Mesendoderm (in vitro differentiated cells): ENCODE measurements at regions not wholly inside any gene's neighbourhood (a gene's known extent, or its start where the extent isn't known, plus 50 kb on each side); places are given as distances from the start of the nearest gene placed in this dataset.

Experiments
- DNase-seq: peaks from one replicate; pipeline ENCODE4 v3.0.0; 2013
- H2AK5ac ChIP-seq: 2 replicates; pipeline ENCODE4 v1.6.1; 2013; ENCODE audit warnings: low read length, inconsistent platforms
- H2BK120ac ChIP-seq: 2 replicates; pipeline ENCODE4 v1.6.1; 2013; ENCODE audit warnings: low read depth, mild to moderate bottlenecking, low read length, moderate library complexity, mixed read lengths
- H2BK15ac ChIP-seq: replicated peaks from 2 replicates; pipeline ENCODE4 v1.6.1; 2013; ENCODE audit warnings: low read depth, mild to moderate bottlenecking, moderate library complexity
- H2BK5ac ChIP-seq: 2 replicates; pipeline ENCODE4 v1.6.1; 2013; ENCODE audit warnings: low read length, inconsistent platforms
- H3K18ac ChIP-seq: 2 replicates; pipeline ENCODE4 v1.6.1; 2013; ENCODE audit warnings: mild to moderate bottlenecking, low read length, mixed read lengths
- H3K23ac ChIP-seq: one replicate; pipeline ENCODE4 v1.6.1; 2013; ENCODE audit warnings: low read length
- H3K27ac ChIP-seq: 2 replicates; pipeline ENCODE4 v1.5.1; 2013; ENCODE audit warnings: low read depth, mild to moderate bottlenecking, inconsistent platforms, low read length, moderate library complexity
- H3K27me3 ChIP-seq: 2 replicates; pipeline ENCODE4 v1.6.1; 2013; ENCODE audit warnings: low read length, control low read depth, mild to moderate bottlenecking, inconsistent platforms; ENCODE audit not compliant: insufficient read depth, poor library complexity
- H3K36me3 ChIP-seq: 2 replicates; pipeline ENCODE4 v1.6.1; 2013; ENCODE audit warnings: low read length, inconsistent platforms; ENCODE audit not compliant: control insufficient read depth, insufficient read depth
- H3K4ac ChIP-seq: one replicate; pipeline ENCODE4 v1.6.1; 2013; ENCODE audit warnings: low read depth, mild to moderate bottlenecking, low read length, moderate library complexity
- H3K4me1 ChIP-seq: 2 replicates; pipeline ENCODE4 v1.6.1; 2013; ENCODE audit warnings: low read depth, low read length, inconsistent platforms; ENCODE audit not compliant: control insufficient read depth
- H3K4me2 ChIP-seq: 2 replicates; pipeline ENCODE4 v1.6.1; 2013; ENCODE audit warnings: low read length
- H3K4me3 ChIP-seq: 2 replicates; pipeline ENCODE4 v1.5.1; 2013; ENCODE audit warnings: mild to moderate bottlenecking, low read length
- H3K56ac ChIP-seq: one replicate; pipeline ENCODE4 v1.6.1; 2013; ENCODE audit warnings: low read length
- H3K79me1 ChIP-seq: 2 replicates; pipeline ENCODE4 v1.6.1; 2013; ENCODE audit warnings: low read length, inconsistent platforms
- H3K79me2 ChIP-seq: 2 replicates; pipeline ENCODE4 v1.6.1; 2013; ENCODE audit warnings: mild to moderate bottlenecking, low read length; ENCODE audit not compliant: control insufficient read depth, insufficient read depth
- H3K9ac ChIP-seq: 2 replicates; pipeline ENCODE4 v1.6.1; 2013; ENCODE audit warnings: low read length, inconsistent platforms
- H4K5ac ChIP-seq: one replicate; pipeline ENCODE4 v1.6.1; 2013; ENCODE audit warnings: low read length
- H4K8ac ChIP-seq: one replicate; pipeline ENCODE4 v1.6.1; 2013; ENCODE audit warnings: low read depth, mild to moderate bottlenecking, control low read depth, low read length, moderate library complexity
- WGBS: extraction: QIAGEN DNeasy Blood & Tissue Kit; methylation state at CpG from one replicate; pipeline ENCODE4 v1.1.7; 2013; ENCODE audit warnings: low lambda C conversion rate, missing lambda C conversion rate; ENCODE audit not compliant: insufficient coverage; ENCODE audit errors: extremely low coverage; 5-methylcytosine and 5-hydroxymethylcytosine counted together

DNA sequence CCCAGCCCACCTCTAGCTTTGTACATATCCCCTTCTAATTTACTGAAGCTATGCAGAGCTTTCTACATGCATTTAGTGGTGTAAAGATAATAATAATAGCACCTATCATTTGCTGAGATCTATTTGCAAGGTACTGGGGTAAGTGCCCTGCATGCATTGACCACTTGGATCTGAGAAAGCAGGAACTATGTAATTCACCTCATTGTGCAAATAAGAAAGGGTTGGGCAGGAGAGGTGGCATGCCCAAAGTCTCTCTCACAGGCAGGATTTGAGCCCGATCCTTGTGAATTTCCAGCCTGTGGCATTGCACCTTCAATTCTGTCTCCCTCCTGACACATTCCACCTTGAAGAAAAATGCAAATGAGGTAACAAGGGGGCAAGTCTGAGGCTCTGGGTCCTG lies 352.3 kb upstream of the EEF2KMT start:
- H4K5ac ChIP-seq: no peak overlapping the region
- no peak overlapping the region for H3K18ac ChIP-seq
- H2AK5ac ChIP-seq: no peak overlapping the region
- H3K27me3 ChIP-seq: no peaks in the 10 kb centered on the region
- no peak overlapping the region for H2BK120ac ChIP-seq
- H3K27ac ChIP-seq: no peak overlapping the region
- no peak overlapping the region for H3K23ac ChIP-seq
- H3K4me2 ChIP-seq: no peak overlapping the region
- H4K8ac ChIP-seq: no peak overlapping the region
- H3K79me2 ChIP-seq: no peaks in the 10 kb centered on the region
- no peaks in the 10 kb centered on the region for H3K79me1 ChIP-seq
- no peak overlapping the region for H2BK5ac ChIP-seq
- no peak overlapping the region for H3K9ac ChIP-seq
- no peak overlapping the region for H3K4me3 ChIP-seq
- no peaks in the 10 kb centered on the region for H3K36me3 ChIP-seq
- no peak overlapping the region for H3K56ac ChIP-seq
- peaks cover 3% of the 10 kb centered on the region for H3K4me1 ChIP-seq
- H2BK15ac ChIP-seq: no peak overlapping the region
- WGBS: no CpG with 5 or more reads among the region's 1 CpG
- DNase-seq: no peak
- H3K4ac ChIP-seq: no peak overlapping the region

DNA sequence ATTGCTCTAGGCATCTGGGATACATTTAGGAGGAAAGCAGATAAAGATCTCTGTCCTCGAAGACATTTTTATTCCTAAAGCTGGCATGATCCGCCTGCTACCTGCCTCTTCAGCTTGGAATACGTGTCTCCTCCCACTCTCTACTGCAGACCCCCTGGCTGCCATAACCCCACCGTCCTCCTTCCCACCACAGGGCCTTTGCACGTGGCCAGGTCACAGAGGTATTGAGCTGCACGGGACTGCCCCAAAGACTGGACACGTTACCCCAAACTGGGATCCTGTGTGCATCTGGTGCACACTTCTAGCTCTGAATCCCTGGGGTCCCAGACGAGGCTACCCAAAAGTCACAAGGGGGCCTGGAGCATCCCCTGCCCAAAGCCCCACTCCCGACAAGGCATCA lies 351.2 kb upstream of the EEF2KMT start:
- Histone ChIP-seq H2AK5ac (no peak overlapping the region), H4K5ac (no peak overlapping the region), H3K56ac (no peak overlapping the region), H3K79me2 (no peaks in the 10 kb centered on the region), H3K27ac (no peak overlapping the region), H4K8ac (no peak overlapping the region), H3K36me3 (no peaks in the 10 kb centered on the region), H3K4me1 (peaks cover 3% of the 10 kb centered on the region), H2BK5ac (no peak overlapping the region), H3K4me3 (no peak overlapping the region), H3K79me1 (no peaks in the 10 kb centered on the region), H3K27me3 (no peaks in the 10 kb centered on the region), H3K4ac (no peak overlapping the region), H3K4me2 (no peak overlapping the region), H3K18ac (no peak overlapping the region), H3K23ac (no peak overlapping the region), H2BK15ac (no peak overlapping the region), H3K9ac (no peak overlapping the region), H2BK120ac (no peak overlapping the region)
- DNase-seq: no peak
- no CpG with 5 or more reads among the region's 9 CpGs for WGBS

DNA sequence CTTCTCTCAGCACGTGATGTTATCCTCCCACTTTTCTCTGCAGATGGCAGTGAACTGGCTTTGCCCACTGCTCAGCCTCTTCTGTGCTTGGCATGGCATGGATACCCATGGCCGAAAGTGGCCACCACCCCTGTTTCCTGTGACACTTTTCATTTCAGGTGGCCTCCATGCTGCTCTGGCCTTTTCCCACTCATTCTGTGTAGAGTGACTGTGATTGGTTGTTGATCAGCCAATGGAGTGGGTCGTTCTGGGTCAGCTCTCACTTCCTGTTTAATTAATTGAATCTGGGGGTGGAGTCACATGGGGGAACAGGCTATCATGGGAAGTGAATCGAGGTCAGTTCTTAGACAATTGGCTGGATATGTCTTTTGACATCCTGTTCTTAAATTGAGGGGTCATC lies 350.1 kb upstream of the EEF2KMT start:
- no peak overlapping the region for H3K23ac ChIP-seq
- H3K79me2 ChIP-seq: no peaks in the 10 kb centered on the region
- H3K9ac ChIP-seq: no peak overlapping the region
- no peak overlapping the region for H3K4me3 ChIP-seq
- no peak overlapping the region for H4K5ac ChIP-seq
- H4K8ac ChIP-seq: no peak overlapping the region
- no peak overlapping the region for H2BK5ac ChIP-seq
- DNase-seq: peak; percentile 20
- H2BK120ac ChIP-seq: no peak overlapping the region
- H2AK5ac ChIP-seq: no peak overlapping the region
- H3K27ac ChIP-seq: no peak overlapping the region
- no peak overlapping the region for H3K4me2 ChIP-seq
- no peak overlapping the region for H3K4ac ChIP-seq
- H3K27me3 ChIP-seq: no peaks in the 10 kb centered on the region
- no CpG with 5 or more reads among the region's 4 CpGs for WGBS
- H3K56ac ChIP-seq: no peak overlapping the region
- H3K36me3 ChIP-seq: no peaks in the 10 kb centered on the region
- no peaks in the 10 kb centered on the region for H3K79me1 ChIP-seq
- peaks cover 3% of the 10 kb centered on the region for H3K4me1 ChIP-seq
- no peak overlapping the region for H3K18ac ChIP-seq
- no peak overlapping the region for H2BK15ac ChIP-seq

DNA sequence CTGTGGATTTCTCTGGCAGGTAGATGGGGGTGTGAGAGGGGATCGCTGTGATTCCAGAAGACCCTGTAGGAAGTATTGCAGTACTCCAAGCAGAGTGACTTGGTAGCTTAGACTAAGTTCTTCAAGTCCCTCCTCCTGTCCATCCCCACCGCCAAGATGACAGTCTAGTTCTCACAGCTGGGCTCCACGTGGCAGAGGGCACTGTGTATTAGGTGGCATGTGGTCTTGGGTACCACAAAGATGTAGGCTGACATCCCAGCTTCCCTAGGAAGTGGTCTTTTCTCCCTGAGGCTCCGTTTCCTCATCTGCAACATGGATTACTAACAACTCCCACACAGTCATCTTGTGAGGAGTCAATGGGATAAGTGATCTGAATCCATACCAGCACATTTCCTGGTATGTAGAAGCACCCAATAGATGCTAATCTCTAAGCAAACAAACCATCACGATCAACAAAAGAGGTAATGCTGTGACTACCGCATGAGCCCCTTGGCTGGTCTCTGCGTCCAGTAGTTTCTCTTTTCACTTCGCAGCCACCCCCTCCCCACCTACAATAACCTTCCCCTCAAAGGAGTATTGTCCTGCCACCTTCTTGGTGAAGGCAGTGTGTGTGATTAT lies 349.1 kb upstream of the EEF2KMT start:
- Histone ChIP-seq H2BK5ac (no peak overlapping the region), H4K8ac (no peak overlapping the region), H3K4me3 (no peak overlapping the region), H3K23ac (no peak overlapping the region), H2BK120ac (no peak overlapping the region), H3K79me2 (no peaks in the 10 kb centered on the region), H2BK15ac (no peak overlapping the region), H4K5ac (no peak overlapping the region), H3K9ac (no peak overlapping the region), H3K4me2 (no peak overlapping the region), H3K4ac (no peak overlapping the region), H3K27me3 (no peaks in the 10 kb centered on the region), H3K56ac (no peak overlapping the region), H3K36me3 (no peaks in the 10 kb centered on the region), H3K79me1 (no peaks in the 10 kb centered on the region), H3K27ac (no peak overlapping the region), H2AK5ac (no peak overlapping the region), H3K18ac (no peak overlapping the region), H3K4me1 (peaks cover 3% of the 10 kb centered on the region)
- WGBS: no CpG with 5 or more reads among the region's 8 CpGs
- DNase-seq: peak; percentile 66

DNA sequence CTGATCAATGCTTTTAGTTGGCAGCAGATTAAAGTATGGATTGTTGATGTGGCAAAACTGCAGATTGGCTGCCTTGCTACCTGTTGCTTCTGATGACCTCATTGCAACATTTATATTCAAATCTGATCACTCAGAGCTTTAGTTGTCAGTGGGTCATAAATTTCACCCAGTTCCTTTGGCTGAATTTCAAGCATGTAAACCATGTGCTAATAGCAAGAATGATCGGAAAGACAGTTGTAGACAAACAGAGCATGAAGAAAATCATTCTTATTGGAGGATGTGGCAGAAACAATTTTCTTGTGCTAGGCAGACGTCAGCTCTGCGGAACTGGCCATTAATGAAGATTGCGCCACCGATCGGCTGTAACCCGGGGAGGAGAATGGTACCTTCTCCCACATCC lies 346.6 kb upstream of the EEF2KMT start:
- no peak for DNase-seq
- Histone ChIP-seq H3K27me3 (no peaks in the 10 kb centered on the region), H3K4ac (no peak overlapping the region)

DNA sequence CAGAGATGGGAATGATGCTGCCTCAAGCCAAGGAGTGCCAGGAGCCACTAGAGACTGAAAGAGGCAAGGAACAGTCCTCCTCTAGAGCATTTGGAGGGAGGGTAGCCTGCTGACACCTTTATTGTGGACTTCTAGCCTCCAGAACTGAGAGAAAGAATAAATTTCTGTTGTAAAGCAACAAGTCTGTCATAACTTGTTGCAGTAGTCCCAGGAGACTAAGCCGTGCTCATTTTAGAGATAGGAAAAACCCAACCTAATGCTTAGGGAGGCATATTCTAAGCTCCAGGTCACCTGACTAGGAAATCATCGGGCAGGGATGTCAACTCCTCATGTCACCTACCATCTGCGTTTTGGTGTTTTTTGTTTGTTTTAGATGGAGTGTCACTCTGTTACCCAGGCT lies 345.4 kb upstream of the EEF2KMT start:
- Histone ChIP-seq H3K56ac (no peak overlapping the region), H3K23ac (no peak overlapping the region), H3K4ac (no peak overlapping the region), H3K4me1 (no peaks in the 10 kb centered on the region), H4K5ac (no peak overlapping the region), H3K4me3 (no peak overlapping the region), H3K79me1 (no peaks in the 10 kb centered on the region), H3K18ac (no peak overlapping the region), H3K9ac (no peak overlapping the region), H3K27ac (no peak overlapping the region), H3K27me3 (no peaks in the 10 kb centered on the region), H4K8ac (no peak overlapping the region), H3K36me3 (no peaks in the 10 kb centered on the region), H2BK120ac (no peak overlapping the region), H2BK15ac (no peak overlapping the region), H3K4me2 (no peak overlapping the region), H3K79me2 (no peaks in the 10 kb centered on the region), H2BK5ac (no peak overlapping the region), H2AK5ac (no peak overlapping the region)
- no peak for DNase-seq
- no CpG with 5 or more reads among the region's 3 CpGs for WGBS

More for the DNA sequence above, 346.6 kb upstream of the EEF2KMT start:
- no peak overlapping the region for H4K8ac ChIP-seq
- no peaks in the 10 kb centered on the region for H3K79me2 ChIP-seq
- H2BK120ac ChIP-seq: no peak overlapping the region
- no peaks in the 10 kb centered on the region for H3K4me1 ChIP-seq
- H2BK5ac ChIP-seq: no peak overlapping the region
- no peaks in the 10 kb centered on the region for H3K79me1 ChIP-seq
- no peak overlapping the region for H2AK5ac ChIP-seq
- no peak overlapping the region for H3K4me3 ChIP-seq
- no peak overlapping the region for H3K9ac ChIP-seq
- no peak overlapping the region for H2BK15ac ChIP-seq
- H3K56ac ChIP-seq: no peak overlapping the region
- no peak overlapping the region for H3K18ac ChIP-seq
- no peak overlapping the region for H3K27ac ChIP-seq
- WGBS: no CpG with 5 or more reads among the region's 7 CpGs
- no peak overlapping the region for H3K23ac ChIP-seq
- no peak overlapping the region for H4K5ac ChIP-seq
- H3K36me3 ChIP-seq: no peaks in the 10 kb centered on the region
- no peak overlapping the region for H3K4me2 ChIP-seq
